HEK293 (cell line): ENCODE measurements at regions not wholly inside any gene's neighbourhood (a gene's known extent, or its start where the extent isn't known, plus 50 kb on each side); places are given as distances from the start of the nearest gene placed in this dataset.

Source experiments
- CTCF ChIA-PET: fragments of 350-600 bp; formaldehyde crosslinking; extraction: SDS; loops from one replicate; lab custom pipeline; 2021; ENCODE audit warnings: antibody characterized with exemption; lab: Yijun Ruan, JAX
- POLR2A ChIA-PET: fragments of 300-600 bp; formaldehyde crosslinking; extraction: SDS; loops from one replicate; lab custom pipeline; 2020; ENCODE audit warnings: antibody characterized with exemption, inconsistent platforms; lab: Yijun Ruan, JAX
- H3K27ac ChIP-seq: fragments of 200-500 bp; sonication (Bioruptor generic); 2 replicates; pipeline ENCODE4 v1.5.1; 2014; ENCODE audit warnings: low read depth, low read length, control low read depth, inconsistent platforms; ENCODE audit errors: extremely low read depth
- H3K36me3 ChIP-seq, 2 experiments: fragments of 200-500 bp in 1 of 2; sonication (Bioruptor generic) in 1 of 2; 1 replicate in 1 of 2; 2 replicates in 1 of 2; pipeline ENCODE4 v1.5.1; 2014 to 2017; ENCODE audit warnings: inconsistent platforms in 2 of 2, low read length in 2 of 2; ENCODE audit not compliant: control insufficient read depth in 2 of 2, insufficient read depth in 1 of 2
- H3K4me1 ChIP-seq: fragments of 200-500 bp; sonication (Bioruptor generic); 2 replicates; pipeline ENCODE4 v1.5.1; 2014; ENCODE audit warnings: mild to moderate bottlenecking, low read length, inconsistent platforms; ENCODE audit not compliant: control insufficient read depth, insufficient read depth
- H3K4me3 ChIP-seq: 2 replicates; pipeline ENCODE4 v1.5.1; 2011; ENCODE audit warnings: low read depth, mild to moderate bottlenecking, control low read depth, low read length, moderate library complexity
- H3K9me3 ChIP-seq: fragments of 200-500 bp; sonication (Bioruptor generic); 2 replicates; pipeline ENCODE4 v1.5.1; 2014; ENCODE audit warnings: low read depth, low read length, inconsistent platforms; ENCODE audit not compliant: control insufficient read depth, insufficient read depth
- HOXD13 ChIP-seq: sonication (generic); formaldehyde crosslinking; IDR thresholded peaks from 2 replicates; pipeline ENCODE4 v1.8.0; 2022; ENCODE audit warnings: missing genetic modification reagents, borderline replicate concordance
- PATZ1 ChIP-seq: fragments of 450-650 bp; formaldehyde crosslinking; IDR thresholded peaks from 2 replicates; pipeline ENCODE4 v1.5.1; 2016; ENCODE audit warnings: missing biosample characterization, missing genetic modification characterization
- RBAK ChIP-seq: fragments of 450-650 bp; formaldehyde crosslinking; IDR thresholded peaks from 2 replicates; pipeline ENCODE4 v1.5.1; 2016; ENCODE audit warnings: missing biosample characterization, missing genetic modification characterization
- SALL2 ChIP-seq: fragments of 450-650 bp; formaldehyde crosslinking; IDR thresholded peaks from 2 replicates; pipeline ENCODE4 v1.5.0; 2017; ENCODE audit warnings: missing biosample characterization, mild to moderate bottlenecking, missing genetic modification characterization, borderline replicate concordance
- SCRT2 ChIP-seq: fragments of 450-650 bp; formaldehyde crosslinking; IDR thresholded peaks from 2 replicates; pipeline ENCODE4 v1.5.1; 2016; ENCODE audit warnings: missing biosample characterization, missing genetic modification characterization
- WT1 ChIP-seq: fragments of 450-650 bp; formaldehyde crosslinking; IDR thresholded peaks from 2 replicates; pipeline ENCODE4 v1.5.1; 2016; ENCODE audit warnings: missing biosample characterization, missing genetic modification characterization
- ZFP3 ChIP-seq: fragments of 450-650 bp; formaldehyde crosslinking; IDR thresholded peaks from 2 replicates; pipeline ENCODE4 v1.5.1; 2016; ENCODE audit warnings: low read depth, missing biosample characterization, missing genetic modification characterization
- ZFP37 ChIP-seq: fragments of 450-650 bp; formaldehyde crosslinking; IDR thresholded peaks from 2 replicates; pipeline ENCODE4 v1.5.1; 2016; ENCODE audit warnings: missing biosample characterization, missing genetic modification characterization
- ZNF114 ChIP-seq: fragments of 450-650 bp; formaldehyde crosslinking; IDR thresholded peaks from 2 replicates; pipeline ENCODE4 v1.5.0; 2017; ENCODE audit warnings: missing biosample characterization, missing genetic modification characterization
- ZNF140 ChIP-seq: fragments of 450-650 bp; formaldehyde crosslinking; IDR thresholded peaks from 2 replicates; pipeline ENCODE4 v1.5.1; 2016; ENCODE audit warnings: missing biosample characterization, missing genetic modification characterization
- ZNF155 ChIP-seq: fragments of 450-650 bp; formaldehyde crosslinking; IDR thresholded peaks from 2 replicates; pipeline ENCODE4 v1.5.1; 2016; ENCODE audit warnings: missing biosample characterization, missing genetic modification characterization
- ZNF23 ChIP-seq: fragments of 450-650 bp; formaldehyde crosslinking; IDR thresholded peaks from 2 replicates; pipeline ENCODE4 v1.5.1; 2016; ENCODE audit warnings: missing biosample characterization, missing genetic modification characterization, borderline replicate concordance
- ZNF24 ChIP-seq: fragments of 450-650 bp; formaldehyde crosslinking; IDR thresholded peaks from 2 replicates; pipeline ENCODE4 v1.5.1; 2016; ENCODE audit warnings: missing biosample characterization, missing genetic modification characterization
- ZNF426 ChIP-seq: fragments of 450-650 bp; formaldehyde crosslinking; IDR thresholded peaks from 2 replicates; pipeline ENCODE4 v1.5.1; 2017; ENCODE audit warnings: missing biosample characterization, missing genetic modification characterization, mild to moderate bottlenecking, inconsistent platforms, moderate library complexity
- ZNF433 ChIP-seq: fragments of 450-650 bp; formaldehyde crosslinking; IDR thresholded peaks from 2 replicates; pipeline ENCODE4 v1.5.1; 2016; ENCODE audit warnings: missing biosample characterization, missing genetic modification characterization, low read depth
- ZNF48 ChIP-seq: fragments of 450-650 bp; formaldehyde crosslinking; IDR thresholded peaks from 2 replicates; pipeline ENCODE4 v1.5.1; 2016; ENCODE audit warnings: missing biosample characterization, missing genetic modification characterization
- ZNF544 ChIP-seq: fragments of 450-650 bp; formaldehyde crosslinking; IDR thresholded peaks from 2 replicates; pipeline ENCODE4 v1.5.0; 2017; ENCODE audit warnings: missing biosample characterization, missing genetic modification characterization
- ZNF621 ChIP-seq: fragments of 450-650 bp; formaldehyde crosslinking; IDR thresholded peaks from 2 replicates; pipeline ENCODE4 v1.5.1; 2017; ENCODE audit warnings: missing biosample characterization, missing genetic modification characterization
- ZNF629 ChIP-seq: fragments of 450-650 bp; formaldehyde crosslinking; IDR thresholded peaks from 2 replicates; pipeline ENCODE4 v1.5.1; 2017; ENCODE audit warnings: missing biosample characterization, missing genetic modification characterization
- ZNF660 ChIP-seq: fragments of 450-650 bp; IDR thresholded peaks from 2 replicates; pipeline ENCODE4 v1.5.1; 2018; ENCODE audit warnings: missing biosample characterization, mild to moderate bottlenecking, missing genetic modification characterization
- ZSCAN16 ChIP-seq: fragments of 450-650 bp; formaldehyde crosslinking; IDR thresholded peaks from 2 replicates; pipeline ENCODE4 v1.5.1; 2016; ENCODE audit warnings: missing biosample characterization, missing genetic modification characterization
- ZSCAN4 ChIP-seq: fragments of 450-650 bp; formaldehyde crosslinking; IDR thresholded peaks from 2 replicates; pipeline ENCODE4 v1.5.1; 2017; ENCODE audit warnings: missing biosample characterization, missing genetic modification characterization
- TF ChIP-seq, protein P1 (sequence below): fragments of 450-650 bp; formaldehyde crosslinking; IDR thresholded peaks from 2 replicates; pipeline ENCODE4 v1.5.1; 2017; ENCODE audit warnings: missing biosample characterization, missing genetic modification characterization
- TF ChIP-seq, protein P2 (sequence below): fragments of 450-650 bp; formaldehyde crosslinking; IDR thresholded peaks from 2 replicates; pipeline ENCODE4 v1.5.1; 2017; ENCODE audit warnings: missing biosample characterization, missing genetic modification characterization

- no peak for TF ChIP-seq ZNF140
- Histone ChIP-seq H3K9me3 (no peaks in the 10 kb centered on the region), H3K4me1 (no peaks in the 10 kb centered on the region), H3K36me3 (no peaks in the 10 kb centered on the region), H3K4me3 (no peak overlapping the region), H3K27ac (no peak overlapping the region)
- ChIA-PET POLR2A (no interaction called here), CTCF (no interaction called here)
These were observed 207.9 kb upstream of the COL8A1 start for GRCh38 chr3:99430348-99431134.

DNA sequence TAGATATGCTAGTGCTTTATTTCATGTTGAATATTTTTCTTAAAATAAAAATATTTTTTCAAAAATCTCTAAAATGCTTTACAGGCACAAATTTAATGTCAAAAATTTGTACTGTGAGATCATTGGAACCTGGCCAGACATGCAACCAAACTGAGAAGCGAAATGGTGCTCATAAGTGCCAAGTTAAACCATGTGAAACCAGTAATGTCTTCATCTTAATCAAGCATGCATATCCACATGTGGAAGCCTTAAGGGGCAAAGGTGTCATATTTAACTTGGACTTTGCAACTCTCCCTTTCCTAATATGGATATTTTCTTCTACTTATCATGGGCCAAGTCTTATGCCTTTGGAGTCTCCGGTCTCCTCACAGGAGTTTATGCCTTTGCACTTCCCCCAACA is 208.9 kb upstream of the COL8A1 start:
- Histone ChIP-seq H3K36me3 (no peaks in the 10 kb centered on the region), H3K9me3 (no peaks in the 10 kb centered on the region)
- CTCF ChIA-PET = no interaction called here
- POLR2A ChIA-PET = no interaction called here
- TF ChIP-seq ZNF629 (tag by site-specific recombination) (no peak), ZNF433 (tag by site-specific recombination) (no peak), WT1 (tag by site-specific recombination) (no peak), ZNF24 (no peak), ZSCAN16 (tag by site-specific recombination) (no peak), ZNF544 (no peak), HOXD13 (CRISPR knock-in tag) (no peak), PATZ1 (tag by site-specific recombination) (no peak), ZNF114 (tag by site-specific recombination) (no peak)
- TF ChIP-seq, protein P1, sequence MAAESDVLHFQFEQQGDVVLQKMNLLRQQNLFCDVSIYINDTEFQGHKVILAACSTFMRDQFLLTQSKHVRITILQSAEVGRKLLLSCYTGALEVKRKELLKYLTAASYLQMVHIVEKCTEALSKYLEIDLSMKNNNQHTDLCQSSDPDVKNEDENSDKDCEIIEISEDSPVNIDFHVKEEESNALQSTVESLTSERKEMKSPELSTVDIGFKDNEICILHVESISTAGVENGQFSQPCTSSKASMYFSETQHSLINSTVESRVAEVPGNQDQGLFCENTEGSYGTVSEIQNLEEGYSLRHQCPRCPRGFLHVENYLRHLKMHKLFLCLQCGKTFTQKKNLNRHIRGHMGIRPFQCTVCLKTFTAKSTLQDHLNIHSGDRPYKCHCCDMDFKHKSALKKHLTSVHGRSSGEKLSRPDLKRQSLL (tag by site-specific recombination) = no peak
- TF ChIP-seq, protein P2, sequence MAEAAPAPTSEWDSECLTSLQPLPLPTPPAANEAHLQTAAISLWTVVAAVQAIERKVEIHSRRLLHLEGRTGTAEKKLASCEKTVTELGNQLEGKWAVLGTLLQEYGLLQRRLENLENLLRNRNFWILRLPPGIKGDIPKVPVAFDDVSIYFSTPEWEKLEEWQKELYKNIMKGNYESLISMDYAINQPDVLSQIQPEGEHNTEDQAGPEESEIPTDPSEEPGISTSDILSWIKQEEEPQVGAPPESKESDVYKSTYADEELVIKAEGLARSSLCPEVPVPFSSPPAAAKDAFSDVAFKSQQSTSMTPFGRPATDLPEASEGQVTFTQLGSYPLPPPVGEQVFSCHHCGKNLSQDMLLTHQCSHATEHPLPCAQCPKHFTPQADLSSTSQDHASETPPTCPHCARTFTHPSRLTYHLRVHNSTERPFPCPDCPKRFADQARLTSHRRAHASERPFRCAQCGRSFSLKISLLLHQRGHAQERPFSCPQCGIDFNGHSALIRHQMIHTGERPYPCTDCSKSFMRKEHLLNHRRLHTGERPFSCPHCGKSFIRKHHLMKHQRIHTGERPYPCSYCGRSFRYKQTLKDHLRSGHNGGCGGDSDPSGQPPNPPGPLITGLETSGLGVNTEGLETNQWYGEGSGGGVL = no peak
- TF ChIP-seq, all 188 proteins: peak for 0
- H3K4me3 ChIP-seq = no peak overlapping the region
- no peaks in the 10 kb centered on the region for H3K4me1 ChIP-seq
- no peak overlapping the region for H3K27ac ChIP-seq

DNA sequence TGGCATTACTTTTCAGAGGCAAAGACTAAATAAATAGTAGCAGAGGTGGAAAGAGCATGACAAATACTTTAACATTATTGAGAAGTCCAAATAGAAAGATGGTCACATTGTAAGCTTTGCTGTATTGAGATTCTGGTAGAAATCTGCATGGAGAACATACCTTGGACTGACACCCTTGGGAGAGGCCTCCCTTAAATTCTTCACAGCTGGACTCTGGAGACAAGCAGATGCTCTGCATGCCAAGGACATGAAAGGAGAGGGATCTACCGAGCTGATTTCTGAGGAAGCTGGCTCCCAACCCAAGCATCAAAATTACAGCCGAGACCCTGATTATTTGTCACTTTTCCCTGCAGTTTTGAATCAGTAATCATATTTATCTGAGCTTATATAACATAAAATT is 212.5 kb upstream of the COL8A1 start:
- H3K9me3 ChIP-seq = no peaks in the 10 kb centered on the region
- H3K4me1 ChIP-seq = no peaks in the 10 kb centered on the region
- CTCF ChIA-PET = no interaction called here
- H3K36me3 ChIP-seq = no peaks in the 10 kb centered on the region
- POLR2A ChIA-PET = no interaction called here
- no peak overlapping the region for H3K4me3 ChIP-seq
- TF ChIP-seq HOXD13 (CRISPR knock-in tag) (no peak), ZNF23 (no peak), RBAK (tag by site-specific recombination) (no peak), ZFP37 (tag by site-specific recombination) (no peak), ZNF621 (no peak), ZNF426 (tag by site-specific recombination) (no peak), ZNF155 (no peak), ZNF660 (tag by site-specific recombination) (no peak), ZFP3 (tag by site-specific recombination) (no peak), ZNF48 (tag by site-specific recombination) (no peak), SALL2 (tag by site-specific recombination) (no peak), SCRT2 (no peak), ZSCAN4 (tag by site-specific recombination) (no peak)
- TF ChIP-seq, protein P2 = no peak
- H3K27ac ChIP-seq = no peak overlapping the region
